HG03066 (cell line): ENCODE measurements at regions not wholly inside any gene's neighbourhood (a gene's known extent, or its start where the extent isn't known, plus 50 kb on each side); places are given as distances from the start of the nearest gene placed in this dataset.

Source experiments
- ATAC-seq: cut with Tn5 transposase; IDR thresholded peaks from one replicate; pipeline ENCODE4 v1.9.1; 2021; ENCODE audit warnings: low read depth; ENCODE audit not compliant: unreplicated experiment

DNA sequence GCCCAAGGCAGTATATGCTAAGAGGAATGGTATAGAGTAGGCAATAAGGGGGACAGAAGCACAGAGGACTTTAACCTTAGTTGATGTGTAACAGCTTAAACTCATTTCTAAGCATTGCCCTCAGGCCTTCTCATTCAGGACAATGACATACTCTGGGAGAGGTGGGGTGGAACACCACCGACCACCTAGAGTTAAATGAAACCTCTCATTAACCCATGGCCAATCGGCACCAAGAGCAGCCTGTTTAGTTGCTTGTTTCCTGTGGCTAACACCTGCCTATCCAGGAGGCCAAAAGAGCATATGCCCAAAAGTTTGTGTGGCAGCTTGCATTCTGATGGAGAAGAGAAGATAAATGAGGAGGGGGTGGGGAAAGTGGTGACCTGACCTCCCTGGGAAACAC lies 50.0 kb downstream of the PABIR2 start:
- ATAC-seq: no peak

DNA sequence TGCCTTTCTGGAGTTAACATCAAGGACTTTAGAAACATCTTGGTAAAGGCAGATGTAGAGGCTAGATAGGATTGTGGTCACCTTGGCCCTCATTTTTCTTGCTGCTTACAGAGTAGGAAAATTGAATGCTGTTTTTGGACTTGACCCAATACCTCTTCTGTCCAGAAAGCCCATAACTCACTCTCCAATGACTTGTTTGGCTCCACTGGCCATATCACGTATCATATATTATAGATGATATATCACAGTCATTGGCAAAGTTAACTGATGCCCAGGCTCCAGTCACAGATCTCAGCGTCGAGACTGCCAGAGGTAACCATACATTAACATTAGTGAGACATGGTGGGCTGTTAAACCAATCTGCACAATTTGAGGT lies 50.6 kb downstream of the PABIR2 start:
- no peak for ATAC-seq

GRCh38 chrX:134745636-134746409 lies 51.2 kb downstream of the PABIR2 start:
- no peak for ATAC-seq

DNA sequence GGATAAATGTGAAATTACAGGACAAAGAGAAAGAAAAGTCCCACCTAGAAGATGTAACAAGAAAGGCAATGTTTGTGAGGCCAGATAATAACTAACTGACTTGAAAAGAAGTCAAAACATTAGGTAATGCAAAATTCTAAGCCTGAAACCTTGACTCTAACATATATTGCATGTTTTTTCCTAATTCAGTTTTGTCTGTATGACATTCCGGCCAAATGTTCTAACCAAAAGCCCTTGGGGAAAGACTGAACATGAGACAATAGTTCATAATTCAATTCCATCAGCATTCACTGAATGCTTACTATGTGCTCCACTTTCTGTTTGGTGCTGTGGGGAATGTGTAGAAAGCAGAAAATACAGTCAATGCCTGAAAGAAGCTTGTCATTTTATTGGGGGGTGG lies 53.9 kb downstream of the PABIR2 start:
- ATAC-seq: no peak

DNA sequence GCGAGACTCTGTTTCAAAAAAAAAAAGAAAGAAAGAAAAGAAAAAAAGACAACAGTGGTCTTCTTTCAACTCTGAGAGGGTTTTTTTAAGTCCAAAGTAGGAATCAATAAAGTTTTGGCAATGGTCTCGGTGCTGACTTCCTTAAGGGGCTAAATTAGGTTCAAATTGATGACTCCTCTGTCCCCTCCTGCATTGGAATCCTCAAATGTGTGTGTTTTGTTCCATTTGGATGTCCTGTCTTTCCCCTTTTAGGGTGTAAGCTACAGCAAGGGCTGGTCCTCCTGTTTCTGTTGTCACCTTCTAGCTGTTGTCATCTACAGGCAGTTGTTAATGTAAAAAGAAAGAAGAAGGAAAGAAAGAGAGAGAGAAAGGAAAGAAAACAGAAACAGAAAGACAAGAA lies 54.4 kb downstream of the PABIR2 start:
- ATAC-seq: no peak

GRCh38 chrX:134741746-134742145 lies 55.3 kb downstream of the PABIR2 start:
- no peak for ATAC-seq

GRCh38 chrX:134738986-134739740 lies 57.8 kb downstream of the PABIR2 start:
- ATAC-seq: no peak

DNA sequence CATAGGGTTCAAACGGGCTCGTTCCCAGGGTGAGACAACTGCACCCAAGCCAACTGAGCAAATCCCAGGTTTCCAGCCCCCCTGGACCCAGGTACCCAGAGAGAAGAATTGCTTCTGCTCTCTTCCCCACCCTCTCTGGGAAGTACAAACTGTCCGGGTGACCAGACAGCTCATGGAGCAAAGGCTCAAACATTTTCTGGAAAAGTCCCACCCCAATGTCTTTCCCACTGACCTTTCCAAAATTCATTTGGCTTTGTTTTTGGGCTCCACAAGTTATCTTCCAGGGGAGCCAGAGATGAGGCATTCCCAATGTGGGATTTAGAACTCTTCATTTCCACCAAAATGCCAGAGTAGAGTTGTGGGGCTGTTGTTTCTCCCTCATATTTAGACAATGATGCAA lies 58.6 kb downstream of the PABIR2 start:
- no peak for ATAC-seq

DNA sequence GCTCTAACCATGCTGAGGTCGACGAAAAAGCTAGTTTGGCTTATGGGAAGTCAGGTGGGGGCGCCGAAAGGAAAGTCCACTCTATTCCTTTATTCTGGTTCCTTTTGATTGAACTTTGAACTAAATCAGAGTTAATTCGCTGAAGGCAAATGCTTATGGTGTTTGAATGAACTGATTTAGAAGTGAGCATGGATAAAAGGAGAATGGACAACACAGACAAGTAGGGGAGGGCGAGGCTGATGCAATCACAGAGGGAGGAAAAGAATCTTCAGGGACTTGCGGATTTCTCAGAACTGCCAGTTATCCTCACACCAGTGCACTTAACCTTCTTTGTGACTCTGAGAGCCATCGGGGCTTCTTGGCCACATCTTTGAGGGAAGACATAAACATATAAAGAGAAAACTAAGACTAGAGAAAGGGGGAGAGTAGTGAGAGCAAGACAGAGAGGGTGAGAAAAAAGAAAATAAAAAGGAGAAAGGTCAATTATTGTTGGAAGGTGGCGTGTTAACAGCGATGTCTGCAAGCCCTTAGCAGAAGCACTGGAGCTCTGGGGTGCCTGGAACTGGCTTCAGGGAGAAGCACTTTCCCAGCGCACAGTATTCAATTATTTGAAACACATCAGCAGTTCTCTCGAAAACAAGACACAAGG lies 59.2 kb downstream of the PABIR2 start:
- ATAC-seq: no peak

GRCh38 chrX:134737061-134737460 lies 59.9 kb downstream of the PABIR2 start:
- no peak for ATAC-seq

- no peak for ATAC-seq
Measured at GRCh38 chrX:134736356-134736755, 60.6 kb downstream of the PABIR2 start.

DNA sequence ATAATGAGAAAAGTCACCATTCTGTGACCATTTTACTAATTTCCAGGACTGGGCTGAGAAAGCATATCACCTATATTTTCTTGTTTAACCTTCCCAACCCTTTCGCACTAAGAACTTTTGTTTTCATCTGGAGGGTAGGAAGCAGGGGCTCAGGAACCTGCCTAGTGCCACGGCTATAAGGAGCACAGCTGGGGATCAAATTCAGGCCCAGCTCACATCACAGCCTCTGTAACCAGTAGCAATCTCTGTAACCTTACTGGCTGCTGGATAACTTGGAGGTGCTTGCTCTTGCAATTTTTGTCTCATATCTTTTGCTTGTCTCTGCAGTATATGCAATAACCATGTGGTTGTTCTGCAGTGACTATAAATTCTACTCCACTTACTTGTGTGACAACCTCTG lies 62.0 kb downstream of the PABIR2 start:
- ATAC-seq: no peak

DNA sequence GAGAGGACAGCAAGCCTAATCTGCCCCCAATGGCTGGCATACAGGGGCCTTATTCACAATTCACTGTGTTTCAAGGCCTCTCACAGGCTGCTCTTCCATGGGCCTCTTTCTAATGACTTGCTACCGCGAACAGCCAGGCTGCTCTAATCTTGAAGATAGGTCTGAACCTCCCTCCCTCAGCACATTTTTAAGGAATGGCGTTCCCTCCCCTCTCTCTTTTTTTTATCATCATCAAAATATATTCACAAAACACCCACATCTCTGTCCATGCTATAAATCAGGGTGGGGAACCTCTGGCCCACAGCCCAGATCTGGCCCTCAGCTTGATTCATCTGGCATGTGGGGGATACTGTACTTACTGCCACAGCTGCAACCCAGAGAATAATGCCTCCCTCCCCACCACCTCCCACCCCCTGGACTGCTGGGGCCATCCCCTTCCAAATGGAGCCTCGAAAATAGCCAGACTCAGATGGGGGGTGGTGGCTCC lies 62.5 kb downstream of the PABIR2 start:
- no peak for ATAC-seq

- no peak for ATAC-seq
Measured at GRCh38 chrX:134733591-134733990, 63.4 kb downstream of the PABIR2 start.

- no peak for ATAC-seq
Measured at GRCh38 chrX:134732676-134733075, 64.3 kb downstream of the PABIR2 start.

- ATAC-seq: no peak
Measured at GRCh38 chrX:134732152-134732551, 64.9 kb downstream of the PABIR2 start.

GRCh38 chrX:134727363-134727762 lies 69.1 kb upstream of the PLAC1 start:
- ATAC-seq: no peak

DNA sequence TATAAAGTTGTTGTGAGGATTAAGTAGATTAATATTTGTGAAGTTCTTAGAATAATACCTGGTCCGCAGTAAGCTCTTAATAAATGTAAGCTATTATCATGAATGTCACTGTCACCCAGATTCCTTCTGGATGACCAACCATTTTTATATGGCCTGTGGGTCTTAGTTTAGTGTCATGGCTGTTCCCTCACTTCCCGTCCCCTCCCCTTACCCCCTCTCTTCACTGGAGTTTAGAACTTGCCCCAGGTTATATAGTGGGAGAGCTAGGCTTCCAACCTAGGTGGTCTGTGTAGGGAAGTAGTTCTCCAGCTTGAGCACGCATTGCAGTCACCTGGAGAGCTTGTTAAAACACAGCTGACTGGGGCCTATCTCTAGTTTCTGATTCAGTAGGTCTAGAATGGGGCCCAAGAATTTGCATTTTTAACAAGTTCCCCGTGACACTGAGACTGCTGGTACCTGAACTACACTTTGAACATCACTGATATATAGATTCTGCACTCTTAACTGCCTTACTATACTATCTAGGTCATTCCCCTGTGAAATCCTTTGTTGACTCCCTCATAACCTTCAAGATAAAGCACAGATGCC lies 66.9 kb upstream of the PLAC1 start:
- no peak for ATAC-seq

GRCh38 chrX:134721766-134722532 lies 63.7 kb upstream of the PLAC1 start:
- ATAC-seq: no peak

DNA sequence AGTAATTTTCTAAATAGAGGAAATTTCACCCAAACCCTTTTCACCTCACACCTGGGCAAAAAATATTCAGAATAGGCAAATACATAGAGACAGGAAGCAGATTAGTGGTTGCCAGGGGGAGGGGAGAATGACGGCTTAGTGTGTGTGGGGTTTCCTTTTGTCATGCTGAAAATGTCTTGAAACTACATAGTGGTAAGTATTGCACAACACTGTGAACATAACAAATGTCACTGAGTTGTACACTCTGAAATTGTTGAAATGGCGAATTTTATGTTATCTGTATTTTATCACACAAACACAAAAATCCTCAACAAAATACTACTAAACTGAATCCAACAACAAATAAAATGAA lies 60.7 kb upstream of the PLAC1 start:
- peak; percentile 76 for ATAC-seq
